ENCODE measurements at regions not wholly inside any gene's neighbourhood (a gene's known extent, or its start where the extent isn't known, plus 50 kb on each side); places are given as distances from the start of the nearest gene placed in this dataset.
"Not testable (repeated sequence)": the region's sequence is repeated elsewhere in the genome, so short reads cannot be mapped to it uniquely, and the experiment has no call there.

GRCh38 chr6:4478098-4478497 is 298.1 kb upstream of the CDYL start:
- FAIRE-seq (no peak), DNase-seq (ENCODE audit: insufficient read length, low spot score) (no peak)
- no peak for TF ChIP-seq CTCF (IDR thresholded peaks at IDR 0.05; ENCODE audit: insufficient read depth, missing control alignments)

- no peak for TF ChIP-seq CTCF (IDR thresholded peaks at IDR 0.05; ENCODE audit: insufficient read depth, missing control alignments)
- FAIRE-seq = no peak
Observed at GRCh38 chr6:4474810-4475209, 301.4 kb upstream of the CDYL start.

GRCh38 chr6:4472969-4473642 is 303.1 kb upstream of the CDYL start:
- no peak for FAIRE-seq
- DNase-seq (ENCODE audit: insufficient read length, low spot score) = no peak

More at GRCh38 chr6:4474810-4475209, 301.4 kb upstream of the CDYL start:
- DNase-seq (ENCODE audit: insufficient read length, low spot score) = no peak

GRCh38 chr6:4472222-4472621 is 304.0 kb upstream of the CDYL start:
- FAIRE-seq = no peak
- no peak for DNase-seq (ENCODE audit: insufficient read length, low spot score)
- no peak for TF ChIP-seq CTCF (IDR thresholded peaks at IDR 0.05; ENCODE audit: insufficient read depth, missing control alignments)

More at GRCh38 chr6:4472969-4473642, 303.1 kb upstream of the CDYL start:
- no peak for TF ChIP-seq CTCF (IDR thresholded peaks at IDR 0.05; ENCODE audit: insufficient read depth, missing control alignments)

- DNase-seq (ENCODE audit: insufficient read length, low spot score); FAIRE-seq: not testable (repeated sequence)
Observed at GRCh38 chr6:4471515-4471914, 304.7 kb upstream of the CDYL start.

GRCh38 chr6:4470698-4471210 is 305.4 kb upstream of the CDYL start:
- no peak for TF ChIP-seq CTCF (IDR thresholded peaks at IDR 0.05; ENCODE audit: insufficient read depth, missing control alignments)
- FAIRE-seq = no peak
- no peak for DNase-seq (ENCODE audit: insufficient read length, low spot score)

- DNase-seq (ENCODE audit: insufficient read length, low spot score) = no peak
- no peak for FAIRE-seq
- TF ChIP-seq CTCF (IDR thresholded peaks at IDR 0.05; ENCODE audit: insufficient read depth, missing control alignments) = no peak
Observed at GRCh38 chr6:4466769-4467480, 309.3 kb upstream of the CDYL start.

Measured in D721Med (cell line).